Fibroblast of skin of left quadriceps (primary cell): ENCODE measurements at regions not wholly inside any gene's neighbourhood (a gene's known extent, or its start where the extent isn't known, plus 50 kb on each side); places are given as distances from the start of the nearest gene placed in this dataset.
"Not testable (repeated sequence)": the region's sequence is repeated elsewhere in the genome, so short reads cannot be mapped to it uniquely, and the experiment has no call there.

Source experiments
- DNase-seq, 2 experiments: peaks; one replicate each; pipeline ENCODE4 v3.0.0-alpha.2; 2013; ENCODE audit warnings: low read depth in 2 of 2

DNA sequence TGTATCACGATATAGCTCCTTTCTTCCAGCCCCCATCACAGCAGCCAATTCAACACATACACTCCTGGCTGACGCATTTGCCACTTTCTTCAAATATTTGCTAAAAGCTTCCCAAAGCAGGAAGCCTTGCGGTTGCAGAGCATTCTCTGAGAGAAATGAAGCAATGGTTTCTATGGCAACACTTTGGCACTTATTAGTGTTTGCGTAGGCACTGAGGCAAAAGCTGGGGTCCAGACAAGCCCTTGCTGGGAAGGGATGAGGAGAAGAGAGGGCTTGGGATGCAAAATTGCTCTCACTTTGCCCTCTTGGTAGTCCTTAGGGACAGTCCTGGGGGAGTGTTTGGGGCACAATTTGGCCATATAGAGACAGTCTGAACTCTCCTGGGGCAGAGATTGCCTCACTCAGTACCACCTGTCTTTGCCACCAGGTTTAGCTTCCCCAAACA is 55.0 kb upstream of the PAK3 start:
- peak; percentile 66 to 67 for DNase-seq

DNA sequence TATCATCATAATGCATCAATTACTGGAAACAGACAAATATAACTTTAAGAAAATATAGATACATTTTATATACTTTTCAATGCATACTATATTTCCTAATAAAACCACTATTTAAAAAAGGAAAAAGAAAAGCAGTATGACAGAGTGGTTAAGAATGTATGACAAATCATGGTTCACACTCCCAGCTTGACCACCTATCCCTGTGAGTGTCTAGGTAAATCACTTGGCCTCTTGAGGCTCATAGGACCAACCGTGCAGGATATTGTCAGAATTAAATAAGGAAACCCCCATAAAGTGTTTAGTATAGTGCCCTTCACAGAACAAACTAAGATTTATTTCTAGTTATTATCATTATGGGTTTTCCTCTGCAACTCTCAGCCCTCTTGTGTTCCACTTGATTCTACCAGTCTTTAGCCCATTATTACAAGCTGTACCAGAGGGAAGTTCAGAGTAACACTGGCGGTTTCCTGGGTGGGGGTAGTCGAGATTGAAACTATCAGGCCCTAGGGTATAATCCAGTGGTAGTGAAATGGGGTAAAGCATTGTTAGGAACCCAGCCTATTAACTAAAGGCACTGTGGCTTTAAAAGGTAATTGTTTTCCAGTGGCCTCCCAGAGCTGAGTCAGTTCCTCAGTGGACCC is 55.5 kb upstream of the PAK3 start:
- DNase-seq = no peak

DNA sequence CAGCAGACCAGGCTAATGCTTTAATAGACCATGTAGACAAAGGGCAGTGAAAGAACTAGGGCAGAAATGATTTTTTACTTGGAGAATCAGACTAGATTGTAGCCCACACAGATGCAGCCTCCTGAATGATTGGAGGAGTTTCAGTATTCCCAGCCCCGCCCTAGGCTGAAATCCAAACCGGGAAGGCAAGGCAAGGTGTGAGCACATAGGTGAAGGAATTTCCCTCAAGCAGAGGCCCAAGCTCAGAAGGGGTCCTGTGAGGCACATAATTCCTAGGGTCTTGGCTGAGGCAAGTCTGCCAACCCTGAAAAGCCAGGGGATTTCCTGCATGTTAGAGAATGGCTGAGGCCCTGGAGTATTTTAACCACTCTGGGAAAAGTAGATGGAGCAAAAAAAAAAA is 56.4 kb upstream of the PAK3 start:
- DNase-seq = no peak

DNA sequence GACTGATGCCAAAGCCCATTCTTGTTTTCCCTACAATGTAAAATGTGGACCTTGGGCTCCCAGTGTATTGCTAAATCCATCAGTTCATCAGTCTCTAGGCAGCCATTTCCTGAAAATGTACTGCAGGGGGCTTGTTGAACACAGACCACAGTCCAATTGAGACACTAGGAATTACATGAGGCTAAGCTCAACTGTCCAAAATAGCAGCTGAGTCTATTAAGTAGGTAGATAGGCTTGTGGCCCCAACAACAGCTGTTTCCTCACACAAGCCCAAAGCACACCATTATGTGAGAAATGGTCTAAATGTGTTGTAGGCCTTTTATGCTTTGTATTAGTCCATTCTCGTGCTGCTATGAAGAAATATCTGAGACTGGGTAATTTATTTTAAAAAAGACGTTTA is 60.0 kb upstream of the PAK3 start:
- DNase-seq = no peak

DNA sequence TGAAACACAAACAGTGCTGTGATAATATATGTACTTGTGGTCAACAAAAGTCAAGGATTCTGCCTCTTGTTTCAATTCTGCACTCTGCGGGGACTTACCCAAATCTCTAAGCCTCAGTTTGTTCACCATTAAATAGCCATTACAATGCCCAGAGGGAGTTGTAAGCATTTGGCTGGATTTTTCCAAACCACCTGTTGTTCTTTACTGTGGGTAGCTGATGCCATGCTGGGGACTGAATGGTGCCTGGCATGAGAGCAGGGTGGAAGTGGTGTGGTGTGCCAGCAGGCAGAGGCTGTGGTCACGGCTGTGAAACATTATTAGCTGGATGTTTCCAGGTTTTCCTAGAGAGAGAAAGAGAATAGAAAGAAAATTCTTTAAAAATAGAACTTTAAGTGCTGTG is 60.7 kb upstream of the PAK3 start:
- DNase-seq = no peak

DNA sequence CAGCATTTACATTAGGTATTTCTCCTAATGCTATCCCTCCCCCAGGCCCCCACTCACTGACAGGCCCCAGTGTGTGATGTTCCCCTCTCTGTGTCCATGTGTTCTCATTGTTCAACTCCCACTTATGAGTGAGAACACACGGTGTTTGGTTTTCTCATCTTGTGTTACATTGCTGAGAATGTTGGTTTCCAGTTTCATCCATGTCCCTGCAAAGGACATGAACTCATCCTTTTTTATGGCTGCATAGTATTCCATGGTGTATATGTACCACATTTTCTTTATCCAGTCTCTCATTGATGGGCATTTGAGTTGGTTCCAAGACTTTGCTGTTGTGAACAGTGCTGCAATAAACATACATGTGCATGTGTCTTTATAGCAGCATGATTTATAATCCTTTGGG is 73.0 kb upstream of the PAK3 start:
- DNase-seq = not testable (repeated sequence)

DNA sequence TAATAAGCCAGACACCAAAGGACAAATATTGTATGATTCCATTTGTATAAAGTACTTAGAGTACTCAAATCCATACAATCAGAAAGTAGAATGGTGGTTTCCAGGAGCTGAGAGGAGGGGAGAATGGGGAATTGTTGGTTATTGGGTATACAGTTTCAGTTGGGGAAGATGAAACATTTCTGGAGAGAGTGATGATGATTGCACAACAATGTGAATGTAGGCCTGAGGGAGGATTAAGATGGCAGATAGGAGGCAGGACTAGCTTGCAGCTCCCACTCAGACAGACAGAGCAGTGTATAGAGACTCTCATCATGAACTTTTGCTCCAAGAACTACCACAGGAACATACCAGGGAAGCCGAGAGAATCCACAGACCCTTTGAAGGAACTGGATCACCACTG is 75.7 kb upstream of the PAK3 start:
- no peak for DNase-seq

DNA sequence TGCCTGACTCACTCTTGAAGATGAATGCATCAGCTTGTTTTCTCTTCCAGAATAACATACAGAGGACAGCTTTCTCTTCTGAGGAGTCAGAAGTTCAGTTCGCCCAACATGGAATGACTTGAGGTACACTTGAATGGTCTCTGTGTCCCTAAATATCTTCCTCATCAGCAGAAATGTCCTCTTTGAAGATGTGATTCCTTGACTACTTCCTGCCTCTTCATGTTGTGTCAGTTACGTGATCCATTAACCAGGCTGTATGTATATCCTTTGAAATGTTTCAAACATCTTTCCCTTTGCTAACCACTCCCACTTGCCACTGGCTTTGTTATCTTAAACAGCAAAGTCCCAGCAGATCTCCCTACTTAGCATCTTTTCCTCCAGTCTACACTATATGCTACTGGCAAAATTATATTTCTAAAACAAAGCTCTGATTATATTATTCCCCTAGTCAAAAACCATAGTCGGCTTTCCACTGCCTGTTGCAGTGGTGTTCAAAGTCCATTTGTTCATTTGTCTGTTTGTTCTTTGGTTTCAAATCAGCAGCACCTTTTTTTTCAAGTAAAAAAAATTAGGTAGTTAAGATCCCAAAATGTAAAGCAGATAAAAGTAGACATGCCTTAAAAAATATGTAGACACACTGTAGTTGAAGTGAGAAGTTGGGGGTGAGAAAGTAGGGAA is 82.1 kb upstream of the PAK3 start:
- DNase-seq = no peak

DNA sequence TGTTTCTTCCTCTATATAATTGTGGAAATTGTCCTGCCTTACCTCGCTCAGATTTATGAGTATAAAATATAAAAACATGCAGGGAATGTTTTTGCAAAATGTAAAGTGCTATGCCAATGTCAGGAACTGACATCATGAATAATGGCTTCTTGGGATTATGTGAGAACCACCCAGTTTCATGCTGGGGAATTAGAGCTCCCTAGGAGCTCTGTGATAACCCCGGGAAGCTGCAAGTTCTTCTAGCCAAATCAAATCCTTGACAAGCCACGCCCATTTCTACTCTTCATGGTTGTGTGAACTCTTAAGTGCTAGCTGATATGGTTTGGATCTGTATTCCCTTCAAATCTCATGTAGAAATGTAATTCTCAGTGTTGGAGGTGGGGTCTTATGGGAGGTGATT is 85.9 kb upstream of the PAK3 start:
- no peak for DNase-seq

DNA sequence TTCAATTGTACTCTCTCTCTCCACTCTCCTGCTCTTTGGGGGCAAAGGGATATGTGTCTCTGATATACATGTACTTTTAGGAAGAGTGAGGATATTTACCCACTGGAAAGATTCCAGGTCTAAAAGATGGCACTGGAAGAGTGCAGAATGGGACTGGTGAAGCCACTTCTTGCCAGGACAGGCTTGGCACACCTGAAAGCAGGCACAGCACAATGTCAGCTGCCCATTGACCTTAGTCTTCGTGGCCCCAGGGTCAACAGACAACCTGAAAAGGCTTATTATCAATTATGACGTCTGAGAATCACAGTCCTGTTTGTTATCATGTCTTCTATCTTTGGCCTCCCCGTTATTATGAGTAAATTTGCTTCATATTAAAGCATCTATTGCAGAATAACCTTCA is 86.7 kb upstream of the PAK3 start:
- no peak for DNase-seq

DNA sequence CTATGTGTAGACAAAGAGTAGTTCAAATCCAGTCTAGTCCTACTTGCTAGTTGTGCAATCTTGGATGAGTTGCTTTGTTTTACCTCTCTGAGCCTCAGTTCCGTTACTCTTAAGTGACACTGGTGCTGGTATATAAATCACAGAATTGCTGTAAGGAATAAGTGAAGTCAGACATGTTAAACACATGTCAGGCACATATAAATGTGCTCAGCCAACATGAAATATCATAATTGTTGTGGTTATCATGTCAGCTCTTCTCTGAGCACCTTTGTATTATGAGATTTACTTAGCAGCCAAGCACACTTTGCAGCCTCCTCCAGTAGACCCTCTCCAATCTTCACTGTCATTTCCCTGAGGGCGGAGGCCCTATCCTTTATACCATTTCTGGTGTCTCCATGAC is 87.9 kb upstream of the PAK3 start:
- no peak for DNase-seq

DNA sequence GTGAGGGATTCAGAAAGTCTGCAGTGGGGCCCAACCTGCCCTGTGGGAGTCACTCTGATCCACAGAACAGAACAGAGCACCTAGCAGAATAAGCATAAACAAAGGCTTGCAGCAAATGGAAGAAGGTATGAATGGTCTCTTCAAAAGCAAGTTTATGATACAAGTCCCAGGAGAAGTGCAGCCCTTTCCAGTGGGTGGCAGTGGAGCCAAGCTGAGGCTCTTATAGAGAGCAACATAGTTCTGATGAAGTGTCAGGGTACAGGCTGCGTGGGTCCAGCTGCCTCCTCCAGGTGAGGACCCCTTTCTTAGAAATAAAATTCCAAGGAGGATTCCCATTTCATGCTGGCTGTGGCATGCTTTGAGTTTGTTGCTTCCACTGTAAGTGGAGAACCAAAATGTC is 88.8 kb upstream of the PAK3 start:
- DNase-seq = no peak

DNA sequence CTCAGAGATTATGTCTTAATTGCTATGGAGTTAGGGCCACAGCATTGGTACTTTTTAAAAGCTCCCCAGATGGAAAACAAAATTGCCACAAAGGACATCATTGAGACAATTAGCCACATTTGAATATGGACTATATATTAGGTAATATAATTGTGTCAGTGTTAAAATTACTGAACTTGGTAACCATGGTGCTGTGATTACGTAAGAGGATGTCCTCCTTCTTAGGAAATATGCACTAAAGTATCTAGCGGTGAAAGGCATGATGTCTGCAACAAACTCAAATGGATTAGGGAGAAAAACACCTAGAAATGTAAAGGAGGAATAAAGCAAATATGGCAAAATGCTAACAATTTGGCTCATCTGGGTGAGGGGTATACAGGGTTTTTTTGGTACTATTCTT is 89.9 kb upstream of the PAK3 start:
- no peak for DNase-seq

DNA sequence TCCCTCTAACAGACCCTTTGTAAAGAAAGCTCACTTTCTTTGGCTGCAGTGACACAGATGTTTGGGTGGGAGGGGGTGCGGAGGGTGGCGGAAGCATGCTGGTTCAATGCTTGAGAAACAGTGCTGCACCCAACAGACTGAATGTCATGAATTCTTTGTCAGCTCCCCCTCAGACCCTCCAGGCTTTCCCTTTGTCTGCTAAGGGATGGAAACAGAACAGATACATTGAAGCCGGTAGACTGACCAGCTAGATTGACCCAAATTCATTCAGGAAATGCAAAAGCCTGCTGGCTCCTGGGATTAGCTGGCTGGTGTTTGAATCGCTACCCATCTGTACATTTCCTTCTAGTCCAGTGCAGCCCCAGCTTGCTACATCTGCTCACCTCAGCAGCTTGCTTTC is 90.8 kb upstream of the PAK3 start:
- no peak for DNase-seq

DNA sequence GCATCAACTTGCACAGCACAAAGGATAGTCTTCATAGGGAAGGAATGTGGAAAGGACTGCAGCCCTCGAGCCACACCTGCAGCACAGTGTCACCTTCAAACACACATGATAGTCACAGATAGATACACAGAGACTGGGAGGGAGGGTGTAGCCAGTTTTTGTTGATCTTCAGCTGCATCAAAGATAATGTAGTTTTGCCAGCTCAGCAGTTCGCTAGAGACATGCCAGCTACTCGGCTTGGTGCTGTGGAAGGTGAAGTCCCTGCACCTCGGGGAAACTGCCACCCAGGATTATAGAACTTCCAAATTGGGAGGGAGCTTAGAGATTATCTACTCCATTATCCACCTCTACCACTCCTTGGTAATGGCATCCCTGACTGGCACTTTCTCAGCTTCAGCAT is 92.9 kb upstream of the PAK3 start:
- no peak for DNase-seq

DNA sequence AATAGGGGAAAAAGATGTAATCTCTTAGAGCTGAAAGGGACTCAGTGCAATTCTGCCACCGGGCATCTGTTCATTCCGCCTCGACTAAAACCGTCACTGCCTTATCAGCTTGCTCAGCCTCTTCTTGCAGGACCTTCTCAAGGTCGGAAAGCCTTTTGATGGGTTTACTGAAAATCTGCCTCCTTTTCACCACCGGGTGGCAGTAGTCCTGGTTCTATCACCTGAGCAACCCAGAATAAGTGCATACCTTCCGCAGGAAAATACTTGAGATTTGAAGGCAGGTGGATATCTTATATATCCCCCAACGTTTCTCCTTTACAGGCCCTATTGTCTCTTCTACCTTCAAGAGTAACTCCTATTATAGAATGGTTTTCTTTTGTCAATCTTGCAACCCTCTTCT is 103.4 kb upstream of the PAK3 start:
- no peak for DNase-seq

DNA sequence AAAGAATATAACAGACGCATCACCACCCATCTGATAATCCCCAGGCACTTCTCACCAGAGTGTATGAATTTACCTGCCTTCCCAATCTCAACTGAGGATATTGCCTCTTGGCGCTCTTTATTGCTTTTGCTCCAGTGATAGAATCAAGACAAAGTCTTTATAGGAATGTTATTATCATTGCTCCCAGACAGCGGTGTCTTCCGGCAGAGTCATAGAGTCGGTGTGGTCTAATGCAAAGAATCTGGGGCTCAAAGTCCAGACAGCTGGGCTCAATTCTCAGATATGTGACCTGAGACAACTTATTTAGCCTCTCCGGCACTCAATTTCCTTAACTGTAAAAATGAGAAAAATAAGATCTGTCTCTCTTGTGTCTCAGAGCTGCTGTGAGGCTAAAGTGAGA is 106.1 kb upstream of the PAK3 start:
- no peak for DNase-seq

DNA sequence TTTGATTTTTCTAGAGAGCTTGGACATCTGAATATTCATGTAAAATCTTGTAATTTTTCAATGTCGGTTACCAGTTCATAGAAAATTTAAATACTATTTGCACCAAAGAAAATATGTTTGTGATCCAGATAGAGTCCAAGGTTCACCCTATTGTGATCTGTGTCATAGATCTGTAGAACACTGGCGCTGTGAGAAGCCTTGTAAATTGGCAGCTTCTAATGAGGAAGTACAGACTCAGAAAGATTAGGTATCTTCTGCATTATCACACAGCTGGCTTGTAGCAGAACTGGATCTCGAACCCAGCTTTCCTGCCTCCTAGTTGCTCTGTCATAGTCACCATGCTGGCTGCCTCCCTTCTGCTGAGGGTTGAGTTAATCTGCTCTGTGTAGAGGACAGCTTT is 106.5 kb upstream of the PAK3 start:
- DNase-seq = no peak

DNA sequence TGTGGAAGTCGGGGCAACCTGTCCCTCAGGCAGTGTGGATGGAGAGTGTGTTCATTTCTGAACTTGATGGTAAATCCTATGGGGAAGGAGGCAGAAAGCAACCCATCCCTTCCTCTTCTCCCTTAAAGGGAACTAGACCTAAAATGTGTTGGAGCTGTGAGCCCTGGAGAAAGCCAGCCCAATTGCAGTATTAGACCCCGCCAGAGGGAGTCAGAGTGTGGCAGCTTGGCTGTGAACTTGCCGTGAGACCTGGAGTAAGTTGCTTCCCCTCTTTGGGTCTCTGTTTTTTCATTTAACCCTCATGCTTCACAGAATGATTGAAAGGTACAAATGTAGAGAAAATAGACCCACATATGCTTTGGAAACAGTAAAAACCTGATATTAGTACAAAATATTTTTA is 108.7 kb upstream of the PAK3 start:
- no peak for DNase-seq

DNA sequence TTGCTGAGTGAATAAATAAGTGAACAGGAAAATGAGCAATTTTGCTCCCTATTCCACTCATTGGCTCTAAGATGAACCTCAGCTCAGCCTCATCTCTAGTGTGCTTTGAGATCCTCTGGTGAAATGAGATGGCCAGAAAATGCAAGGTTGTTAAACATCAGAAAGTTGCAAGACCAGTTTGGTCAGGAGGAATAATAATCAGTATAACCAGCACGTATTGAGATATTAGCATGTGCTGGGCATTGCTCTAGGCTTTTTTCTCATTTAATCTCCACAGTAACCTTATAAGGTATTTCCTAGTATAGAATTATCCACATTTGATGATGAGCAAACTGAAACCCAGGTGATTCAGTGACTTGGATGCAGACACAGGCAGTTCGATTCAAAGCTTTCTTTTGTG is 110.5 kb upstream of the PAK3 start:
- DNase-seq = no peak

DNA sequence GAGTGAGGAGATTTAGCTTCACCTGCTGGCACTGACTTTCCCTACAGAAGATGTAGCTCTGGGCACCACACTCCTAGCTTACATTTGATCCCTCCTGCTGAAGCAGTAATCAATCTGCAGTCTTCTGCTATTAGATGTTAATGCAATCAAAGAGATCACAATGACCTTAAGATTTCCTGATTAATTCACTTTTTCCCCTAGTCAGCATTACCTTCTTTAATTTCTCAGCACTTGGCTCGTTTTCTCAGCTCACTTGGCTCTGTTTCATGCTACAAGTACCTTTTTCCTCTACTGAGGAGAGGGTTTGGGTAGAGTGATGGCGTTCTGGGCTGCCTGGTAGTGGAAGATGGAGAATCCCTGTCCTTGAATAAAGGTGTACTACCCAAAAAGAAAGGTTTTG is 113.0 kb upstream of the PAK3 start:
- no peak for DNase-seq

DNA sequence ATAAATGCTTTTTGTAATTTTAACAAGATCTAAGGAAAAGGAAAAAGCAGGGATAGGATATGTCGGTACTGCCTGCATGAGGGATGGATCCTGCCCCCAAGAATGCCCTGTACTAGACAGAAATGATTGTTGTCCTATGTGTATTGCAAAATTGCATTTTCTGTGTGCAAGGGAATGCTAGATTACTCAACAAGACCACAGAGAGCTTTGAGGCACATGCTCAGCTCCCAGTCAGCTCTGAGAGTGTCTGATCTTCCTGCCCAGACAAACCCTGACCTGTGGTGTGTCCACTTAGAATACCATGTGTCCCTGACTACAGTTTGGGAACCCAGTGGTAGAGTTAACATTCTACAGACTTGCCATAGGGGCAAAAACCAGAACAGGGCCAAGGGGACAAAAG is 129.2 kb upstream of the PAK3 start:
- DNase-seq = no peak

DNA sequence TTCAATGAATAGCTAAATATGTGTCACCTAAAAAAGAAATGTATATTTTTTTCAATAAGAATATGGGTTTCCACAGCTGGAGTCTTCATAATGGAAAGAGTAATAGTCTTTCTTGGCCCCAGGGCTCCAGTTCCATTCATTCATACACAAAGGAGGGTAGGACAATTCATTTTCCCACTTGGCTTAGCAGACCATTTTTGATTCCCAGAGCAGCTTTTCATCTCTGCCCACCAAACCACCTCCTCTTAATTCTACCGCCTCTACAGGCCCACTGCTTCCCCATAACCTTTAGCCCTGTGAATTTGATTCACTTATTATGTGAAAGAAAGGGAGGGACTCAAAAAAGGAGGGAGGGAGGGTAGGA is 129.9 kb upstream of the PAK3 start:
- DNase-seq = no peak

DNA sequence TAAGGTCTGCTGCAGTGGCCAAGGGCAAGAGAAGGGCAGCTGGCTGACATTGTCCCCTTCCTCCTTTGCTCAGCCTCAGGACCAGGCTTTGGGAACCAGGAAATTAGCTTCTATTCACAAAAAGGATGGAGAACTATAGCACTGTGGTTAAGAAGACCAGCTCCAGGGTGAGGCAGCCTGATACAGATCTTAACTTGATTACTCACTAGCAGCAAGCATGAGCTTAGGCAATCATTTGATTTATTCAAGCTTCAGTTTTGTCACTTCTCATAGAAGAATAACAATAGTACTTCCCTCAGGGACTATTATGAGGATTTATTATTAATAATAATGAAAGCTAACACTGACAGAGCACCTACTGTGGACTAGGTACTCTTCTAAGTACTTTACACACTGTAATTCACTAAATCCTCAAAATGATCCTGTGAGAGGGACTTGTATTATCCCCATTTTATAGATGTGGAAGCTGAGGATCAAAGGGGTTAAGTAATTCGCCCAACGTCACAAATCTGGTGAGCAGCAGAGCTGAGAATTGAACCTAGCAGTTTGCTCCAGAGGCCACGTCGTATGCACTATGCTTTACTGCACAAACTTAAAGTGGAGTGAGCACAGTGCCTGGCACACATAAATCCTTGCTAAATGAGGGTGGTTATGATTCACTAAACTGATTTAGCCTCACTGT is 130.4 kb upstream of the PAK3 start:
- no peak for DNase-seq
